ENCODE measurements at regions not wholly inside any gene's neighbourhood (a gene's known extent, or its start where the extent isn't known, plus 50 kb on each side); places are given as distances from the start of the nearest gene placed in this dataset.

DNA sequence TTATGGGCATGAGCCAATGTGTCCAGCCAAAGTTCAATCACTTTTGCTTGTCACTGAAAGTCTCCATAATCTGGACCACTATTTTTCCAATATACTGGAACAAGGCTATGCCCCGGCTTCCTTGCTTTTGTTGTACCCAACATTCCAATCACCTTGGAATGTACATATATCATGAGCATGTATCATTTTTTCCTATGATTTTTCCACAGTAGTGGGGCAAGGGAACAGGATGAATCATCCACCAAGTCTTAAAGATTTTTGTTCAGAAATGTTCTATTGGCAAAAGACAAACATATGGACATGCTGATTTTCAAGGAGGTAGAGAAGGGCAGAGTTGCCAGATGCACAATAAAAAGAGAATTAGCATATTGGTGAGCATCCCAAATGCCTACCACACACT, 548.1 kb upstream of the INTU start:
- CTCF ChIA-PET, result no interaction called here
- H3K27ac ChIP-seq (ENCODE audit: insufficient read depth, low read depth, low read length), result no peak overlapping the region
- no peaks in the 10 kb centered on the region for H3K9me1 ChIP-seq (replicated peaks; ENCODE audit: control insufficient read depth, extremely low read depth, insufficient read depth, low read length)
- H3K27me3 ChIP-seq (ENCODE audit: control insufficient read depth in 2 of 2, insufficient read depth in 2 of 2, low read length in 2 of 2), result no peaks in the 10 kb centered on the region
- peaks cover 3% of the 10 kb centered on the region for H3K9me3 ChIP-seq (replicated peaks; ENCODE audit: control insufficient read depth, insufficient read depth, low read length)
- POLR2A ChIA-PET, result no interaction called here
- dilution Hi-C loops (cut with MboI; ENCODE audit: extremely low pct_ligation_motif_present, low sequenced_read_pairs), result no loop called here
- intact Hi-C loops (cut with micrococcal nuclease), result no loop called here
- DNase-seq (ENCODE audit: low read depth, low spot score), result no peak
- no peaks in the 10 kb centered on the region for H3K36me3 ChIP-seq (ENCODE audit: control insufficient read depth in 2 of 2, extremely low read depth in 1 of 2, insufficient read depth in 2 of 2, low read length in 2 of 2)
- no TSS peak for BruUV-seq (replicated peaks)
- no peak overlapping the region for H2AFZ ChIP-seq (ENCODE audit: low read depth, low read length)
- H4K20me1 ChIP-seq (replicated peaks; ENCODE audit: control insufficient read depth, extremely low read depth, insufficient read depth, low read length), result no peaks in the 10 kb centered on the region
- H3K9ac ChIP-seq (replicated peaks; ENCODE audit: extremely low read depth, insufficient read depth, low read length), result no peak overlapping the region
- no peaks in the 10 kb centered on the region for H3K4me1 ChIP-seq (ENCODE audit: control insufficient read depth, extremely low read depth, insufficient read depth, low read length)
- no peaks in the 10 kb centered on the region for H3K79me2 ChIP-seq (ENCODE audit: control insufficient read depth, insufficient read depth, low read length)
- no peak overlapping the region for H3K4me2 ChIP-seq (ENCODE audit: insufficient read depth, low read length)
- FAIRE-seq, result no peak
- H3K4me3 ChIP-seq (replicated peaks in 1 of 3; ENCODE audit: insufficient read depth in 1 of 3, low read depth in 1 of 3, low read length in 3 of 3), result no peak overlapping the region
- no peak for TF ChIP-seq MYC (IDR thresholded peaks at IDR 0.05; ENCODE audit: low read depth, low read length)
- no peak for TF ChIP-seq JUN (IDR thresholded peaks at IDR 0.05; ENCODE audit: borderline replicate concordance, insufficient read depth, insufficient read length, low read depth)
- TF ChIP-seq FOS (IDR thresholded peaks at IDR 0.05; ENCODE audit: borderline replicate concordance, insufficient read depth, low read length), result no peak
- TF ChIP-seq POLR2A (IDR thresholded peaks at IDR 0.05; ENCODE audit: low read depth, low read length), result no peak
- TF ChIP-seq, protein P1, sequence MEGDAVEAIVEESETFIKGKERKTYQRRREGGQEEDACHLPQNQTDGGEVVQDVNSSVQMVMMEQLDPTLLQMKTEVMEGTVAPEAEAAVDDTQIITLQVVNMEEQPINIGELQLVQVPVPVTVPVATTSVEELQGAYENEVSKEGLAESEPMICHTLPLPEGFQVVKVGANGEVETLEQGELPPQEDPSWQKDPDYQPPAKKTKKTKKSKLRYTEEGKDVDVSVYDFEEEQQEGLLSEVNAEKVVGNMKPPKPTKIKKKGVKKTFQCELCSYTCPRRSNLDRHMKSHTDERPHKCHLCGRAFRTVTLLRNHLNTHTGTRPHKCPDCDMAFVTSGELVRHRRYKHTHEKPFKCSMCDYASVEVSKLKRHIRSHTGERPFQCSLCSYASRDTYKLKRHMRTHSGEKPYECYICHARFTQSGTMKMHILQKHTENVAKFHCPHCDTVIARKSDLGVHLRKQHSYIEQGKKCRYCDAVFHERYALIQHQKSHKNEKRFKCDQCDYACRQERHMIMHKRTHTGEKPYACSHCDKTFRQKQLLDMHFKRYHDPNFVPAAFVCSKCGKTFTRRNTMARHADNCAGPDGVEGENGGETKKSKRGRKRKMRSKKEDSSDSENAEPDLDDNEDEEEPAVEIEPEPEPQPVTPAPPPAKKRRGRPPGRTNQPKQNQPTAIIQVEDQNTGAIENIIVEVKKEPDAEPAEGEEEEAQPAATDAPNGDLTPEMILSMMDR (IDR thresholded peaks at IDR 0.05; ENCODE audit: extremely low read depth in 1 of 2, insufficient read depth in 1 of 2, low read depth in 1 of 2, low read length in 2 of 2), result no peak
- no peak for TF ChIP-seq POLR2AphosphoS5 (IDR thresholded peaks at IDR 0.05; ENCODE audit: insufficient read depth, low read depth, low read length)
- TF ChIP-seq, protein P2, sequence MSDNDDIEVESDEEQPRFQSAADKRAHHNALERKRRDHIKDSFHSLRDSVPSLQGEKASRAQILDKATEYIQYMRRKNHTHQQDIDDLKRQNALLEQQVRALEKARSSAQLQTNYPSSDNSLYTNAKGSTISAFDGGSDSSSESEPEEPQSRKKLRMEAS (IDR thresholded peaks at IDR 0.05; ENCODE audit: insufficient read depth, insufficient read length), result no peak
- TF ChIP-seq GATA2 (IDR thresholded peaks at IDR 0.05; ENCODE audit: insufficient read depth, insufficient read length, low read depth, low read length), result no peak
- no peak for TF ChIP-seq EZH2 (IDR thresholded peaks at IDR 0.05; ENCODE audit: borderline replicate concordance, low read depth, low read length, severe bottlenecking)
